ENCODE measurements at regions not wholly inside any gene's neighbourhood (a gene's known extent, or its start where the extent isn't known, plus 50 kb on each side); places are given as distances from the start of the nearest gene placed in this dataset.

- H3K27me3 ChIP-seq (ENCODE audit: insufficient read depth, low read depth) = no peaks in the 10 kb centered on the region
- no peak overlapping the region for H3K27ac ChIP-seq
- H3K4me1 ChIP-seq (ENCODE audit: low read depth, poor library complexity, severe bottlenecking) = no peaks in the 10 kb centered on the region
- H3K4me3 ChIP-seq (IDR thresholded peaks at IDR 0.05; ENCODE audit: insufficient read depth, low read depth, low read length) = no peak overlapping the region
- no peak overlapping the region for H3K4me2 ChIP-seq
- TF ChIP-seq CTCF (conservative IDR thresholded peaks at IDR 0.05; ENCODE audit: low read depth, low read length) = no peak
- H2AFZ ChIP-seq (ENCODE audit: low read depth) = no peak overlapping the region
- no peaks in the 10 kb centered on the region for H3K36me3 ChIP-seq (ENCODE audit: insufficient read depth)
- no peaks in the 10 kb centered on the region for H4K20me1 ChIP-seq (ENCODE audit: insufficient read depth)
- H3K9ac ChIP-seq = no peak overlapping the region
- H3K79me2 ChIP-seq (ENCODE audit: insufficient read depth, low read depth) = no peaks in the 10 kb centered on the region
These were observed 143.1 kb downstream of the ZNF737 start for GRCh38 chr19:20422216-20423205.

GRCh38 chr19:20416661-20417060, 148.9 kb downstream of the ZNF737 start:
- Histone ChIP-seq H3K36me3 (ENCODE audit: insufficient read depth) (no peaks in the 10 kb centered on the region), H4K20me1 (ENCODE audit: insufficient read depth) (no peaks in the 10 kb centered on the region), H3K79me2 (ENCODE audit: insufficient read depth, low read depth) (no peaks in the 10 kb centered on the region), H3K4me3 (IDR thresholded peaks at IDR 0.05; ENCODE audit: insufficient read depth, low read depth, low read length) (no peak overlapping the region), H3K27ac (no peak overlapping the region), H3K4me2 (no peak overlapping the region), H2AFZ (ENCODE audit: low read depth) (no peak overlapping the region), H3K9ac (no peak overlapping the region), H3K27me3 (ENCODE audit: insufficient read depth, low read depth) (no peaks in the 10 kb centered on the region), H3K4me1 (ENCODE audit: low read depth, poor library complexity, severe bottlenecking) (no peaks in the 10 kb centered on the region)
- TF ChIP-seq CTCF (conservative IDR thresholded peaks at IDR 0.05; ENCODE audit: low read depth, low read length) = no peak

- Histone ChIP-seq H4K20me1 (ENCODE audit: insufficient read depth) (no peaks in the 10 kb centered on the region), H3K4me1 (ENCODE audit: low read depth, poor library complexity, severe bottlenecking) (no peaks in the 10 kb centered on the region), H3K79me2 (ENCODE audit: insufficient read depth, low read depth) (no peaks in the 10 kb centered on the region), H3K4me3 (IDR thresholded peaks at IDR 0.05; ENCODE audit: insufficient read depth, low read depth, low read length) (no peak overlapping the region), H3K27ac (no peak overlapping the region), H3K36me3 (ENCODE audit: insufficient read depth) (no peaks in the 10 kb centered on the region), H3K4me2 (no peak overlapping the region), H2AFZ (ENCODE audit: low read depth) (no peak overlapping the region), H3K27me3 (ENCODE audit: insufficient read depth, low read depth) (no peaks in the 10 kb centered on the region), H3K9ac (no peak overlapping the region)
- no peak for TF ChIP-seq CTCF (conservative IDR thresholded peaks at IDR 0.05; ENCODE audit: low read depth, low read length)
These were observed 151.5 kb downstream of the ZNF737 start for GRCh38 chr19:20414120-20414519.

- Histone ChIP-seq H4K20me1 (ENCODE audit: insufficient read depth) (no peaks in the 10 kb centered on the region), H3K79me2 (ENCODE audit: insufficient read depth, low read depth) (no peaks in the 10 kb centered on the region), H3K4me2 (no peak overlapping the region), H3K4me3 (IDR thresholded peaks at IDR 0.05; ENCODE audit: insufficient read depth, low read depth, low read length) (no peak overlapping the region), H3K27me3 (ENCODE audit: insufficient read depth, low read depth) (no peaks in the 10 kb centered on the region), H3K4me1 (ENCODE audit: low read depth, poor library complexity, severe bottlenecking) (no peaks in the 10 kb centered on the region), H3K36me3 (ENCODE audit: insufficient read depth) (no peaks in the 10 kb centered on the region), H3K9ac (no peak overlapping the region), H2AFZ (ENCODE audit: low read depth) (no peak overlapping the region), H3K27ac (no peak overlapping the region)
- TF ChIP-seq CTCF (conservative IDR thresholded peaks at IDR 0.05; ENCODE audit: low read depth, low read length) = no peak
These were observed 151.9 kb downstream of the ZNF737 start for GRCh38 chr19:20413705-20414104.
